Kidney tubule cell (primary cell): ENCODE measurements at regions not wholly inside any gene's neighbourhood (a gene's known extent, or its start where the extent isn't known, plus 50 kb on each side); places are given as distances from the start of the nearest gene placed in this dataset.

Experiments
- DNase-seq: peaks from one replicate; pipeline ENCODE4 v3.0.0-alpha.2; 2018; ENCODE audit warnings: low spot score

DNA sequence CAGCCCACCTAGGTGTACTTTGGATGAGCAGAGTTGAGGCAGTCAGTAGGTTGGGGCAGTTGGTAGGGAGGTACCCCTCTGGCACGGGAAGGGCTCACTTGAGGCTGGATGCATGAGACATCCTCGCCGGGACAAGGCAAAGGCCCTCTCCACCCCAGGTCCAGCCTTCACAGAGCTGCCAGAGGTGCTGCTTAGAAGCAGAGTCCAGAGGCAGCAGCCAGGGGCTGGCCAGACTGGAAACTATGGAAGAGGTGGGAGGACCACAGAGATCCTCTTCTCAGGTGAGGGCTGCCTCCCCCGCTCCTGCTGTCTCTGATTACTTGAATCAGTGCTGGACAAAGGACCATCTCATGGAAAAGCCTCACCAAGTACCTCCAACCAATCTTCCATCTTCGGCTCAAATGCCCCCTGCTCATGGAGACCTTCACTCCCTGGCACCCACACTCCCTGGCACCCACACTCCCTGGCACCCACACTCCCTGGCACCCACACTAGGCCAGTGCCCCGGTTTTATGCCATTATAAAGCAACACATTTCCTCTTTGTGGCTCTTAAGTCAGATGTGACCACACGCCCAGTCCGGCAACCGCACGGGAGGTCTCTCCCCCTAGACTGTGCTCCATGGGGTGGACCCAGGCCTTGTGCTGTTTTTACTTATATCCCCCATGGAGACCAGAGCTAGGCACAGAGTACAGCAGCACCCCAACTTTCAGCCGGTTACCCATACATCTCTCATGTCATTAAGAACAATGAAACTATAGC, 100.1 kb downstream of the YTHDF1 start:
- no peak for DNase-seq

DNA sequence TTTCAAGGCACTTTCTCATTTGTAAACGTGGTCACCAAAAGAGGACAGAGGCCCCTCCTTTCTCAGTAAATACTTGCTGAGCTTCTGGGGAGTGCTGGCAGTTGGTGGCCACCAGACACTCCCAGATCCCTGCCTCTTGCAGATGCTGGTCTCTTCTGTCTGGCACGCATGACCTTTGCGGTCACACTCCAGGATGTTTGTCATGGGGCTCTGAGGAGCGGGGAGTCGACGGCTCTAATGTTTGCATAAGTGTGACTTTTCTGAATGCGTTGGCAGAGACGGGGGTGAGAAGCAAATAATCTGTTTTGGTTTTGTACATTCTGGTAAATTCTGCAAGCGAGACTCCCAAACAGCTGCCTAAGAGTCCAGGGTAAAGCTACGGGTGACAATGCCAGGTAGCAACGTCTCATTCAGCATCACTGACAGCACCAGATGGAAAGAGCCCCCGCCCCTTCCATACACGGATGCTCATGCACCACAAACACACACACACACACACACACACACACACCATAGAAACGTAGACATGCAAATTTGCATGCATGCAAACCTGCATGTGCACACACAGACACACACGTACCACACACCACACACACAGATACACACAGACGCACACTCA, 101.1 kb downstream of the YTHDF1 start:
- no peak for DNase-seq

DNA sequence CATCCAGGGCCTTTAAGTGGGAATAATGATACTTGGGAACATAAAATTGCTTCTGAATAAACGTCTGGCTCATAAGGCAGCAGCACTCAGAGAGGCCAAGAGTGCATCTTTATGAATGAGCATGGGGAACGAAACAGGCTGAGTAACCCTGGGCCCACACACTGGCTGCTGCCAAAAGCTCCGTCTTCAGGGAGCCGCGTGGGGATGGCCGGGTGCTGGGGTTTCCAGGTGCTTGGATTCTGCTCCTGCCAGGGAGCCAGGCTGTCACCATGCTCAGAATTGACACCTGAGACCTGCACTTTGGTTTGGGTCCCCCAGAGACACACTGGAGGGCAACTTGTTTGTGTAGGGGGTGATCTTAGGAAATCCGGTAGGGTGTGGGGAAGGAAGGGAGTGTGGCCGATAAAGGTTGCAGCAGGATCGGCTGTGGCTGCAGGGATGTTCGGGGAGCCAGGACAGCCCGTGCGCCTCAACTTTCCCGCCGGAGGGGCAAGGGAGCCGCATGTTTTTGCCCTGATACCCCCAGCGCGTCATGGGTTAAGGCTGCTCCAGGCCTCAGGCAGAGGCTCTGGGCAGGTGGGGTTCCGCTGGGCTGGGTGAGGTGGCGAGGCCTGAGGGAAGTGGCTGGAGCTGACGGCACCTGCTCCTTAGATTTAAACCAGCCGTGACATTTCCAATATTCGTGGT, 101.8 kb downstream of the YTHDF1 start:
- no peak for DNase-seq

DNA sequence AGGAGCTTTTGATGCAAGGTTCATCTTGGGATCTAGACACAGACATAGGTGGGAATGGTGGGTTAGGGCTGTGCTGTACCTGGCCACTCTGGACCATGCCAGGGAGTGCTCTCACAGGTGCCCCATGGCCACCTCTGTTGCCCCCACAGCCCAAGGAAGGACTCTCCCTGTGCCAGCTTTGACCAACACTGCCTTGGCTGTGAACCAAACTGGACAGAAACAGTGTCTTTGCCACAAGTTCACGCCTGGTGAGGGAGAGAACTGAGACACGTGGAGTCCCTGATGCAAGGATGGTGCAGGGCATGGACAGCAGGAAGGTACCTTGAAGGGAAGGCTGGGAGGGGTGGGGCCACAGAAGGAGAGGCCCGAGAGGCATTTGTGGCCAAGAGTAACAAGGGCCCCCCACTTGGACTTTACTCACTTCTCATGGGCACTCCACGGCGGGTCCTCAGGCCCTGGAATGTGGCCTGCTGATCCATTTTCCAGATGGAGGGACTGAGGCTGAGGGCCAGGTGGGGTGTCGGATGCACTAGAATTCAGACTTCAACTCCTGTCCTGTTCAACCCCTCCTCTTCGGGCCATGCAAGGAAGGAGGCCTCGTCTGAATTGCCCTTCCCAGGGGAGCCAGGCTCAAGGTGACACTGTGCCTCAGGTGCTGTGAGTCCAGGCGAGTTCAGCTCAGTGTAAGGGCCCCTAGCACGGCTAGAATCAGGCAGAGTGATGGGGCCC, 103.3 kb downstream of the YTHDF1 start:
- no peak for DNase-seq

DNA sequence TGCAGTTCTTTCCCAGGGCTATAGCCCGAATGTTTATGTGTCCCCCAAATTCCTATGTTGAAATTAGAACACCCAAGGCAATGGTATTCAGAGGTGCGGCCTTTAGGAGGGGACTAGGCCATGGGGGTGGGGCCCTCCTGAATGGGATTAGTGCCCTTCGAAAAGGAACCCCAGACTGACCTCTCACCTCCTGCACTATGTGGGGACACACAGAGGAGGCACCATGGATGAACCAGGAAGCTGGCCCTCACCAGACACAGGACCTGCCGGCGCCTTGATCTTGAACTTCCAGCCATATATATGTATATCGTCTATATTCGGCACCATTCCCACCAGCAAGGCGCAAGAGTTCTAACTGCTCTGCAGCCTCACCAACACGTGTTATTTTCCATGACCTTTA, 101.5 kb upstream of the BHLHE23 start:
- no peak for DNase-seq

DNA sequence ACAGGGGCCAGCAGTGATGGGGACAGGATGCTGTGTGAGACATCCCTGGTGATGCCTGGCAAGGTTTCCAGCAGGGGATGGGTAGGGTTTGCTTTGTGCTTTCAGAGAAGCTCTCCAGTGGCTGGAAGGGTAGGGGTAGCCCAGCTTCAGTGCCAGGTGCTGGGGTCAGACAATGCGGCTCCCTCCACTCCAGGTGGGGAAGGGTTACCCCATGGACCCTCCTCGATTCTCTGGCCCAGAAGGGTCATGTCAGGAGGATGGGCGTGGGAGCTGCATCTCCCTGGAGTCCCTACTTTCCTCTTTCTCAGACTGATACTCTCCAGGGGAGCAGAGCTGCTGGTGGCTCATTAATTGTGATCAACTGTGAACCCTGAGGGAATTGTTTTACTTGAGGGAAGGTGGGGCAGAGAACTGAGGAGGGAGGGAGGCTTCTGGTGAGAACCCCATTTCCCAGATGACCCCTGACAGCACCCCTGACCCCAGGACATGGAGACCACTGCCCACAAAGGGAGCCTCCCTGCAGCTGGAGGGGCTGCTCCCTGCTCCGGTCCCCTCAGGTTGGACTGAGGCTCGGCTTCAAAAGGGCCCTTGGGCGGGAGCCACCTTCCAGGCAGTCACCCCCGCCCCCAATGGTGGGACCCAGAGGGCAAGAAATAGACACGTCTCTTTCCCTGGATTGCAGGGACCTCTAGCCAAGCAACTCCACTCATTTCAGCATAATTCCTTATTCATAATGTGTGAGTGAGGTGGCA, 100.9 kb upstream of the BHLHE23 start:
- no peak for DNase-seq

DNA sequence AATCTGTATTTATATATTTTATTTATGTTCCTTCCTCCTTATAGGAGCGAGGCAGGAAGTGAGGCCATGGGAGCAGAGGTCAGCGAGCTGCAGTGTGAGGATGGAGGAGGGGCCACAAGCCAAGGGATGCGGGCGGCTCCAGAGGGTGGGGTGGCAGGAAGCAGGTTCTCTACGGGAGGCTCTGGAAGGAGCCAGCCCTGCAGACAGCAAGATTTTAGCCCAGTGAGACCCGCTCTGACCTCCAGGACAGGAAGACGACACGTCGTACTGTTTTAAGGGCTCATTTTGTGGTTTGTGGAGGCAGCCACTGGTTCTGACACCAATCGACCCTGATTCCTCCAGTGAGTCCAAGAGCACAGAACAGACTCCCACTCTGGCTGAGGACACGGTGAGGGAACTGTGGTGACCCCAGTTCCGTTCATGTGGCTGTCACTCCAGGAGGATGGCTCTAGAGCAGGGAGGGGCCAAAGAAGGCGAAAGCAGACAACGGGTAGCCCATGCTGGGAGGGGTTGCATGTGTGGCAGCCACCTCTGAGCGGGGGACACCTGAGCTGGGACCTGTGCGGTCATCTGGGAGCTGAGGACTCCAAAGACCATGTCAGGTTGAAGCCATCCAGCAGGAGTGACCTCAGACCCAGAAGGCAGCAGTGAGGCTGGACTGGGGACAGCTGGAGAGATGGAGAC, 100.1 kb upstream of the BHLHE23 start:
- DNase-seq, result no peak

DNA sequence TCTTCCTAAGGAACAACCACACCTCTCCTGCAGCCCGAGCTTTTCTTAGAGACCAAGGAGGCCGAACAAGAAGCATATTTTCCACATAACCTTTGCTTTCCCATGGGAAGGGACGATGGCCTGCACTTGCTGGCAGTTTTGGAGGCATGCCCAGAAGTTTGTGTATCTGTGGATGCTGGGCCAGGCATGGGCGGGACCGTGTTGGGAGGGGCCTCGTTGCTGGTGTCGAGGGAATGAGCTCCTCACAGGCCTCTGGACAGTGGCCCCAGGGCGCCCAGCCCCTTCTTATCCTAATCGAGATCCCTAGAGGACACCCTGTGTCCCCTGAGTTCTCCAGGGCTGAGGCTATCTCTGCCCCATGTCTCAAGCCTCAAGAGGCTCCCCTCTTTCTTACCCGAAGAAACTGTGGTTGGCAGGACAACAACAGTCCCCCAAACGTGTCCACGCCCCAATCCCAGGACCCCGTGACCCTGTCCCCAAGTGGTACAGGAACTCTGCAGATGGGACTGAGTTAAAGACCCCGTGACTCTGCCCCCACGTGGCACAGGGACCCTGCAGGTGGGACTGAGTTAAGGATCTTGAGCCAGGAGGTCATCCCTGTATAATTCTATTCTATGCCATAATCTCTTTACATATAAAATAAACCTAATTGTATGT, 99.5 kb upstream of the BHLHE23 start:
- no peak for DNase-seq

DNA sequence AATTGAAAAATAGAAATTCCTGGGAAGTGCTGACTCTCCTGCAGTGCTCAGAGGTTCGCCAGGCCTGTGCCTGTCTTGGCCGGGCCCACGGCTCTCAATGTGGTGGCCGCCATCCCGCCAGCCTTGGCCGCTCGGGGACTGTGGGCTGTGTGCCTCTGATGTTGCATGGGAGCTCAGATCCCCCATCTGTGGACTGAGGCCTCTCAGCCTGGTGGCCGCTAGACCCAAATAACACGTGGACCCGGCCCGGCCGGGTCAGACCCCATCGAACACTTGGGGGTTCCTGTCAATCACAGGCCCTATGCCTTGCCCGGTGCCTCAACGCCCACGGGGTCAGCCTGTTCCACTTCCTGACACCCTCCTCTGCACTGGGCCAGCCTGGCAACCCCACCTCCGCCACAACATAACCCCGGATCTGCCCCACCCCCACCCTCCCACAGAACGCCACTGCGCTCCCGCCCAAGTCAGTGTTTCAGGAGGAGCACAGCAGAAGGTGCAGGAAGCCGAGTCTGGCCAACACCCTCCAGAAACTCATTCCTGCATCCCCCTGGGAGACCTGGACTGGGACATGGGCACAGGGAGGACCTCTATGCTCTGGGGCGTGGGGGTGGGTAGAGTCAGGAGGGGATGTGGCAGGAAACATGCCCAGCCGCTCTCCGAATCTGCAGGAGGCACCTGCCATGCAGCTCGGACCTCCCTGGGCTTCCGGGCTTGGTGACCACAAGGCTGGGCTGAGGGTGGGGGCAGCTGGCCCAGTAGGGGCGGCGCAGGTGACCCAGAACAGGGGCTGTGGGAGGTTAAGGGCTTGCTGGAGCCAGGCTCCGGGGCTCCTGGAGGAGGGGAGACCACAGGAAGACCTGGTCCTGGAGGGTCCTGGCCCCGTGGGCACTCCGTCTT, 98.7 kb upstream of the BHLHE23 start:
- DNase-seq, result no peak

DNA sequence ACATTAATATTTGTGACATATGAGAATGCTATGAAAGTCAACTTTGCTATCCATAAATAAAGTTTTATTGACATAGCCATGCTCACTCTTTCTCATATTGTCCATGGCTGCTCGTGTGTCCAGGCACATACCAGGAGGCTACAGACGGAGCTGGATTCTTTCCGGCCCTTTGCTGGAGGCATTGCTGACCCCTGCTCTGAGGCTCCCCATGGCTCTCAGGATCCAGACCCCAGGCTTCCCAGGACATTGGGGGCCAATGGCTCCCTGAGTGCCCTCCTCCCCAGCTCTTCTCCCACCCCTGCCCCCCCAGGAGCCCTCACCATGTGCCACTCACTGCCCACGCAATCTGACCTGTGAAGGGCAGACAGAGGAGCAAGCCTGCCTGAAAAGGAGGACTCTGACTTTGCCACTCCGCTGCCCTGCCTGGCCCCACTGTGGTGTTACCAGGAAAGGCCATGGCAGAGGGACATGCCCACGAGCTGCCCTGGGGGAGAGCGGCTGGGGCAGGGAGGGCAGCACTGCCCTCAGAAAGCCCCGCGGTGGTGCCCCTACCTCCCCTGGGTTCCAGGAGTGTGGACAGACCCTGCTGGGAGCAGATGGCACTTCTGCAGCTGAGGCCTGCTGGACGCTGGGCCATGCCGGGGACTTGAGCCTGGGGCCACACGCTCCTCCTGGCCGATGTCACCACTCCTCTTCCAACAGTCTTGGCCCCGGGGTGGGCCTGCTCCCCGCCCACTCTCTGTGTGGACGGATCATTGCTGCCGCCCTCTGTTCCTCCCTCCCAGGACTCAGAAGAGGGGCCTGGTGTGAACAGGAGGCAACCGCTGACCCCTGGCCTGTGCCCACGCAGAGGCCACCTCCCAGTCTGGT, 97.8 kb upstream of the BHLHE23 start:
- DNase-seq, result no peak

DNA sequence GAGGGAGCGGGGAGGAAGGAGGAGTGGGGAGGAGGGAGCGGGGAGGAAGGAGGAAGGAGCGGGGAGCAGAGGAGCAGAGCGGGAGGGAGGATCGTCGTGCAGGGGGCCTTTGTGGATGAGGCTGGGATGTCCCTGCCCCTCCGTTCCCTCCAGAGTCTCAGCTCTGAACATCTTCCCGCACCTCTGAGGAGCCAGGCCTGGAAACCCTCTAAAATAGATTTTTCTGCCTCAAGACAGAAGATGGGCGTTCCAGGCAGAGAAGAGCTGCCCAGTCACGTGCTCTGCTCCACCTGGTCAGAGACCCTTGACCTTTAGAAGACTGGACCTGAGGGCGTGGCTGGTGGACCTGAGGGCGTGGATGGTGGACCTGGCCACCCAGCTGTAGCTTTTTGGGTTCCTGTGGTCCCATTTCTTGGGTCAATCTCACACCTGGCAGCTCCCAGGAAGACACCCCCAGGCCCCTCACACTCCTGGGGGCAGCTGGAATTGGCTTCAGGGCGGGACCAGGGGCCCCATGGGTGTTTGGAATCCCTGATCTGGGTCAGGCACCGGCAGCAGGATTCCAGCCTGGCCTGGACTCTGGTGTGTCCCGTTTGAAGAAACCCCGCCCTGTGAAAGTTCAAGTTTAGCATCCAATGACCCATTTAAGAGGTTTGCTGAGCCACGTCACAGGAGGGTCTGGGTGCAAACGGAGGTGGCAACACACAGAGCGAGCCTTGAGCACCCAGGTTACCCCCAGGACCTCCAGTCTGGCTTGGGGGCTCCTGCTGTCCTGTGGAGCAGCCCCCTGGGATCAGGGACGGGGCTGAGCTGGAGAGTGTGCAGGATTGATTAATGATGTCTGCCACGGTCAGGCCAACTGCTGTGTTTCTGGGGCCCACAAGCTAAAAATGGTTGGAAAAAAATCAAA, 96.9 kb upstream of the BHLHE23 start:
- DNase-seq, result no peak

DNA sequence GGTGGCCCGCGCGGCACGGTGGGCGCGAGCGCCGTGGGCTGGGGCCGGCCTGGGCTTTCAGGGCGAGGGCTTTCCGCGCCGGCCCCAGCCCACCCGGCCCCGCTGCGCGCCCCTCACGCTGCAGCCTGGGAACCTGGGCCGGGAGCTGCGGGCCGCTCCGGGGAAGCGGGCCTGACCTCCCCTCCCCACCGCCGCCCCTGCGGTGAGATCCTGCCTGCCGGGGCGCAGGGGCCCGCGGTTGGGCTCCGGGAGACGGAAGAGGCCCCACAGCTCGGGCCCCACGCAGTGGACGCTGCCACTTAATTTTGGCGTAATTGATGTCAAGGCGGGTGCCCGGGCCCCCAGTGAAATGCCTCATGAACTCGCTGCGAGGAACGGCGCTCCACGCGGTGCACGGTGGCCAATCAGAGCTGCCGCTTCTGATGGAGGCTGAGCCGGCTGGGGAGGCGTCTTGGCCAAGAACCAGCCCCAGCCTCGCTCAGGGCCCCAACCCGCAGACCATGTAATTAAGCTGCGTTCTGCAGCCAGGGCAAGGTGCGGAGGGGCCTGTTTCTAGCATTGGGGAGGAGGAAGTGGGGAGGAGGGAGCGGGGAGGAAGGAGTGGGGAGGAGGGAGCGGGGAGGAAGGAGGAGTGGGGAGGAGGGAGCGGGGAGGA, 96.1 kb upstream of the BHLHE23 start:
- no peak for DNase-seq

DNA sequence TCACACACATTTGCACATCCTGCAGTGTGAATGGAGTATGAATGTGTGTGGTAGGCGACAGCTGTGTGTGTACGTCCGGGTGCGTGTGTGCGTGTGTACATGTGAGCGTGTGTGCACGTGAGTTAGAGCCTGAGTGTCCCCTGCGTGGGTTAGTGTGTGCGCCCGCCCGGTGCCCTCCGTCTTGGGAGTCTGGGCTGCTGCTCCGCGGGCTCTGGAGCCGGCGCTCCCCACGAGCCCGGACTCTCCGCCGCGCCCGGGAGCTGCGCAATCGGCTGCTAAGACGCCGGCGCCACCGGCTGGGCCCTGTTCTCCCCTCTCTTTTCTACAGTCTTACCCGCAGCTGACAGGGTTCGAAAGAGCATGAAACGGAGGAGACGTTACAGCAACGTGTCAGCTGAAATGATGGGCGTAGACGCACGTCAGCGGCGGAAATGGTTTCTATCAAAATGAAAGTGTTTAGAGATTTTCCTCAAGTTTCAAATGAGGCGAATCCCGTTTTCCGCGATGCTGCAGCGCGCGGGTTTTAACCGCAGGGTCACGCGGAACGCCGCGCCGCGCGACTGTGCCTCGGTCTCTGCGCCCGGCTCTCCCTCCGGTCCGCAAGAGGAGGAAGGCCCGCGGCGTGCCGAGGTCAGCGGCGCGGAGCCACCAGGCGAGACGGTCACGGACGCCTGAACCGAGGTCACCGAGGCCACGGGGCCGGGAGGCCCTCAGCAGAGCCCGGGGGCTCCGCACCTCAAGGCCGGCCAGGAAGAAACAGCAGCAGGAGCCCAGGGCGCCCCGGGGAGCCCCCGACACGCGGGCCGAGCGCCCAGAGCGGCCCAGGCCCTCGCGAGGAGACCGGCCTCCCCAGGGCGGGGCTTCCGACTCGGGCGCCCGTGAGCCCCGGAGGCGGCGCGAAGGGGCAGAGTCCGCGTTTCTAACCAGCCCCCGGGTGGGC, 95.3 kb upstream of the BHLHE23 start:
- peak; percentile 15 for DNase-seq

DNA sequence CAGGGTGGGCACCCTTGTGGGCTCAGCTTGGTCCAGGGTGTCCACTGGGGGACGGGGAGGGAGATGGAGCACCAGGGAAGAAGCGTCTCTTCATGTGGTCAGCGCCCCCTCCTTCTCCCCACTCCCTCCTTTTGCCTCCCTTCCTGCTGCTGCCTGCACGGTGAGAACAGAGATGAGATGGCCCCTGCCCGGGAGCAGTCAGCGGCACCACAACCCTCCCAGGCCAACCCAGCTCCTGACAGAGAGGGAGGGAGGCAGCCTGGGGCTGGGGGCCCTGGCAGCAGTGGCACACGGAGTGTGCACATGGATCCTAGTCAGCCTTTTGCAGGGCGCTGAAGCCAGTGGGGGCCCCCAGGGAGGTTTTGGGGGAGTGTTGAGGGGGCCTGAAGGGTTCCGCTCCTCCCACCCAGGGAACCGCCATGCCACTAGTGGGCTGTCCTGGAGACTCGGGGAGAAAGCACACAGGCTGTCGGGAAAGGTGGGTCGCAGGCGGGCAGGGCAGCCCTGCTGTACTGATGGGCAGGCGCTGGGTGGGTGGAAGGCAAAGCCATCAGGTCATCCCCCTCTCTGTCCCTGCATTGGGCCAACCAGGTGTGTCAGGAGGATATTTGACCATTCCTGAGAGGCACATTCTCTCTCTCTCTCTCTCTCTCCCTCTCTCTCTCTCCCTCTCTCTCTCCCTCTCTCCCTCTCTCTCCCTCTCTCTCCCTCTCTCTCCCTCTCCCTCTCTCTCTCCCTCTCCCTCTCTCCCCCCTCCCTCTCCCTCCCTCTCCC, 94.3 kb upstream of the BHLHE23 start:
- DNase-seq, result no peak
